BLaER1 (cell line): ENCODE measurements at regions not wholly inside any gene's neighbourhood (a gene's known extent, or its start where the extent isn't known, plus 50 kb on each side); places are given as distances from the start of the nearest gene placed in this dataset.

Experiments
- H3K27ac ChIP-seq: shearing (Covaris generic); formaldehyde crosslinking; 2 replicates; pipeline ENCODE4 v1.8.1; 2022
- H3K27me3 ChIP-seq: shearing (Covaris generic); formaldehyde crosslinking; 2 replicates; pipeline ENCODE4 v1.8.1; 2022
- H3K36me3 ChIP-seq: shearing (Covaris generic); formaldehyde crosslinking; 2 replicates; pipeline ENCODE4 v1.8.1; 2022
- H3K4me1 ChIP-seq: shearing (Covaris generic); formaldehyde crosslinking; 2 replicates; pipeline ENCODE4 v1.8.1; 2022
- H3K4me2 ChIP-seq: shearing (Covaris generic); formaldehyde crosslinking; 2 replicates; pipeline ENCODE4 v1.8.1; 2022
- H3K4me3 ChIP-seq: shearing (Covaris generic); formaldehyde crosslinking; 2 replicates; pipeline ENCODE4 v1.8.1; 2022
- H3K9ac ChIP-seq: shearing (Covaris generic); formaldehyde crosslinking; 2 replicates; pipeline ENCODE4 v1.8.1; 2022
- H3K9me3 ChIP-seq: shearing (Covaris generic); formaldehyde crosslinking; 2 replicates; pipeline ENCODE4 v1.8.1; 2022
- H4K20me1 ChIP-seq: shearing (Covaris generic); formaldehyde crosslinking; 2 replicates; pipeline ENCODE4 v1.8.1; 2022
- Cebpa-rat ChIP-seq: shearing (Covaris generic); IDR thresholded peaks from 2 replicates; pipeline ENCODE4 v1.8.1; 2022

DNA sequence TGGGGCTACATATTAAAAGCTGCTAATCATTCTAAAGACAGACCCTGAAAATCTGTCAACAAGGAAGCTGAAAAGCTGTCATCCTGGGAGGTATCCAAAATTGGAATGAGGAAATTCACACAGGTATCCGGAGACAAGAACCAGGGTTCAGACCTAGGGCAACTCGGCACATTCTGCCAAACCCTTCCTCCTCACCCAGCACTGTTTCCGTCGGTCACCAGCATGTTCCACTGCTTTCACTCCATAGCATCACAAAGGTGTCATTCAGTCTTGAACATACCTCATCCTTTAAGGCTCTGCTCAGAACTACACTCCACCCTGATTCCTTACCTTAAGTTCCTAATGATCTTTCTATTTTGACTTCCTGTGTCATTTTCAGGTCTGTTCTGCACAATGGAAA is 153.1 kb upstream of the RASA1 start:
- peaks cover 32% of the 10 kb centered on the region for H3K4me1 ChIP-seq
- TF ChIP-seq Cebpa-rat, result no peak

DNA sequence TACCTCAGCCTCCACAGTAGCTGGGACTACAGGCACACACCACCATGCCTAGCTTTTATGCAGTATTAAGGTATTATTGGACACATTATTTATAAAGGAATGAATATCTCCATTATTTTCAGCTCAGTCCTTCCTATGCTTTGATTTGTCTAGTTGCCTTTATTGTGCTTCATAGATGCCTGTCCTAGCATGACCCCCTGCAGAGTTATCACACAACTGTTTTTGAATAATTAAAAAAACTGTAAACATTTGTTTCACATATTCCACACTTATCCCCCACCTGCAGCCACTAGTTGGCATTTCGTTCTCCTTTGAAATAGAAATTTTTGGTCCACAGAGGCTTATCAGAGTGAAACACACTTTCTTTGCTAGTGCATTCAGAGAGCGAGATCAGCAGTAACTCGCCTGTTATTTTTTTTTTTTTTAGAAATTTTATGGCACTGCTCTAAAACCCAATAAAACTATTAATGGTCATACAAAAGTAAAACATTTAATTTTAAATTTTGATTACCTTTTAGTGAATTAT is 151.8 kb upstream of the RASA1 start:
- Histone ChIP-seq H3K4me1 (peaks cover 40% of the 10 kb centered on the region), H3K36me3 (no peaks in the 10 kb centered on the region), H3K4me2 (no peak overlapping the region), H4K20me1 (no peaks in the 10 kb centered on the region), H3K4me3 (no peak overlapping the region), H3K27me3 (no peaks in the 10 kb centered on the region), H3K27ac (no peak overlapping the region), H3K9me3 (peaks cover 4% of the 10 kb centered on the region), H3K9ac (no peak overlapping the region)
- no peak for TF ChIP-seq Cebpa-rat

More for the DNA sequence above, 153.1 kb upstream of the RASA1 start:
- H3K27me3 ChIP-seq, result no peaks in the 10 kb centered on the region
- H3K27ac ChIP-seq, result peak overlapping the region; percentile 45; the same call in 1 of the 2 replicates
- peak overlapping the region; percentile 75 for H3K4me2 ChIP-seq
- H3K36me3 ChIP-seq, result no peaks in the 10 kb centered on the region
- H4K20me1 ChIP-seq, result no peaks in the 10 kb centered on the region
- H3K9me3 ChIP-seq, result peaks cover 4% of the 10 kb centered on the region
- no peak overlapping the region for H3K4me3 ChIP-seq
- H3K9ac ChIP-seq, result no peak overlapping the region

DNA sequence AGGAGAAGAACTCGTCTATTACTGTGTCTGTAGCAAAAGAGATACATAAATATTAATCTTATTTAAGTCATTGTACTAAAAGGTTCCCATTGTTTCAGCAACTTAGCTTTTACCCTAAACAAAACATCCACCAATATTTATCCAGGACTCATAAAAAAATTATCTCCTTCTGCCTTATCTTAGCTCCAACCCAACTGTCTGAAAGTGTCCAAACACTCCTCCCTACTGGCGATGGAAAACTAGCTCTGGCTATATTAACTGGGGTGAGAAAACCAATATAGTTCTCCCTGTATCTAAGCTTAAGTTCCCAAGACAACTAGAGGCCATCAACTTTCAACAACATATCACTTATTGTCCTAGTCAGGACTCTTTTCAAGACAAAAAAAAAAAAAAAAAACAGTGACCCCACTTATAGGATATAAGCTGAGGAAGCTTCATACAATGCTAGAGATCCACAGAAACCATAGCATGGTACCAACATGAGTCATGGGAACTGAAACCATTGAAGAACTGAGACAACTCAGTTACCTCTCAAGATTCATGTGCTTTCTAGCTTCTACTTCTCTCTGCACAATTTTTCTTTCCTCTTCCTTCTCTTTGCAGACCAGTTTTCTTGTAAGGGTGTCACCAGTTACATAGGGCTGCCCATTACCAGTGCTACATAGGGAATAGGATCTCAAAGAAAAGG is 150.7 kb upstream of the RASA1 start:
- Histone ChIP-seq H3K36me3 (no peaks in the 10 kb centered on the region), H4K20me1 (no peaks in the 10 kb centered on the region), H3K4me2 (no peak overlapping the region), H3K27ac (no peak overlapping the region), H3K4me1 (peaks cover 51% of the 10 kb centered on the region), H3K9me3 (peaks cover 4% of the 10 kb centered on the region), H3K27me3 (no peaks in the 10 kb centered on the region), H3K4me3 (no peak overlapping the region), H3K9ac (no peak overlapping the region)
- no peak for TF ChIP-seq Cebpa-rat

DNA sequence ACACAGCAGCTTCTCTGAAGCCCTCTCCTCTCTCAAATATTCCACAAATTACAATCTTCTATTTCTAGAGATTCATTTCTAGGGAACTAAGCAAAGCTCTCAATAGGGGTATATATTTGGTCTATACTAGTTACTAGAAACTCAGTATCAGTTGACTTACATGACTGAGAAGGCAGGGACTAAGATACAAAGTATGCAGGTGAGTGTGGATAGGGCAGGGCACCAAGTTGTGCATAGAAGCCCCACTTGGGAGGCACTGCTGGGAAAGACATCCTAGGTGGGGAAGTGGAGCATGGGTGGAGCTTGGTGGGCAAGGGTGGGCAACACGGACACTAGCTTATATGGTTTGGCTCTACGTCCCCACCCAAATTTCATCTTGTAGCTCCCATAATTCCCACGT is 148.1 kb upstream of the RASA1 start:
- TF ChIP-seq Cebpa-rat, result no peak
- H3K9me3 ChIP-seq, result peaks cover 4% of the 10 kb centered on the region
- H4K20me1 ChIP-seq, result no peaks in the 10 kb centered on the region
- no peak overlapping the region for H3K9ac ChIP-seq
- no peak overlapping the region for H3K4me3 ChIP-seq
- no peaks in the 10 kb centered on the region for H3K27me3 ChIP-seq
- H3K36me3 ChIP-seq, result no peaks in the 10 kb centered on the region
- no peak overlapping the region for H3K27ac ChIP-seq
- H3K4me1 ChIP-seq, result peaks cover 30% of the 10 kb centered on the region
- H3K4me2 ChIP-seq, result no peak overlapping the region

DNA sequence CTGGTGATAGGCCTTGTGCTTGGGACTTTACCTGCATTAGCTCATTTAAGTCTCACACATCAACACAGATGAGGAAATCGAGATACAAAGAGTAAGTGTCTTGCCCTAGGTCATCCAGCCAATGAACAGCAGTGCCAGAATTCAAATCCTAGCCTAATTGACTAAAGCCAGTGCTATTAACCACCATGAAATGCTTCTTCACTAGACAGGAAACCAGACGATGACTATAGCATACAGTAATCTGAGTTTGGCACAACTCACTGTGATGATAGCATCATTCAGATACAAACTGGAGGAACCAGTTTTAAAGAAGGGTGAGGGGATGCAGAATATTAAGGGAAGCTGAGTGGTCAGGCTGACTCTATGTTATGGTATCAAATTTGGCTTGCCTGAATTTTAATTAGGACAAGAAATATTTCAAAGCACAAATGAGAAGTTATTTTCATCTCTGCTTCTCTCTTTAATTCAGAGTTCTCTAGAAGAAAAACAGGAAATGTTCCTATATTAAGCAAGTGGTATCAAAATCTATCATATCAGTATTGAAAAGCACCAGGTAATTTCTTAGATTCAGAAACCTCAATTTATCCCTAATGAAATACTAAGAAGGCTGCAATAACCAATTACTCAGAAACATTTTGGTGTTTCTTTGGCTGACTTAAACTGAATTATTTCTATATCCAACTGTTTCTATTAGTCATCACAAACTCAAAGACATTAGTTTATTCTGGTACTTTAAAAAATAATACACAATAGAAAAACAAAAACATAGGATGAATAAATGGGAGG is 147.0 kb upstream of the RASA1 start:
- Histone ChIP-seq H4K20me1 (no peaks in the 10 kb centered on the region), H3K4me1 (peaks cover 21% of the 10 kb centered on the region), H3K9me3 (peaks cover 4% of the 10 kb centered on the region), H3K4me3 (no peak overlapping the region), H3K36me3 (no peaks in the 10 kb centered on the region), H3K27ac (no peak overlapping the region), H3K9ac (no peak overlapping the region), H3K27me3 (no peaks in the 10 kb centered on the region), H3K4me2 (peak overlapping the region; percentile 30; the same call in 1 of the 2 replicates)
- TF ChIP-seq Cebpa-rat, result no peak

DNA sequence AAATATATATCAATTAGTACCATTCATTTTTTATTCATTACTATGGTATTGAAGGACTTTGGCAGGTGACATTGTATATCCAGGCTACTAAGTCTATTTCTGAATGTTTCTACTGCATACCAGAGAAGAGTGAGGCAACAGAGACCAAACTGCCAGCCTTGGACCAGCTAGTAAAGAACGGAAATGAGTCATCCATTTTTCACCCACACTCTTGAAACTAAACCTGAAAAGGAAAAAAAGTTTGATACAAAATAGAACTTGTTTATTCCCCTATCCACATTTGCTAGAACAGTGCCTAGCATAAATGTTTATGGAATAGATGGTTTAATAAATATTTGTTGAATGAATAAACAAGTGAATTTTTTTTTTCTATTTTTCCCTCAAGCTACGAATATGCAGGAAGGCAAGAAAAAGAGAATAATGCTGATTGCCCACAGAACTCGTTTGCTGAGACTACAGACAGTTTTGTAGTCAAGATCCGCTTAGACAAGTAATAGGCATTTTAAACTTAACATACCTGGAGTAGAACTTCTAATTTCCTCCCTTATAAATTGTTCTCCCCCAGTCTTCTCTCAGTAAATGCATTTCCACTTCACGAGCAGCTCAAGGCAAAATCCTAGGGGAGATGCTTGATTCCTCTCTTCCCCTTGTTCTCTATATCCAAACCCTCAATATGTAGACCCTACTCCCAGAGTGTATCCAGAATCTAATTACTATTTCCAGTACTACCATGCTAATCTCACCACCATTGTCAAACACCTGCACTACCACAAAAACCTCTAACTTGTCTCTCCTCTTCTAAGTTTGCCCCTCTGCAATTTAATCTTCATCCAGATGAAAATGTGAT is 146.2 kb upstream of the RASA1 start:
- H3K4me3 ChIP-seq, result no peak overlapping the region
- H3K27me3 ChIP-seq, result no peaks in the 10 kb centered on the region
- no peak overlapping the region for H3K9ac ChIP-seq
- no peaks in the 10 kb centered on the region for H3K36me3 ChIP-seq
- no peak overlapping the region for H3K27ac ChIP-seq
- H3K4me2 ChIP-seq, result peak overlapping the region; percentile 30
- H3K4me1 ChIP-seq, result peaks cover 25% of the 10 kb centered on the region
- H4K20me1 ChIP-seq, result no peaks in the 10 kb centered on the region
- peaks cover 4% of the 10 kb centered on the region for H3K9me3 ChIP-seq
- no peak for TF ChIP-seq Cebpa-rat

DNA sequence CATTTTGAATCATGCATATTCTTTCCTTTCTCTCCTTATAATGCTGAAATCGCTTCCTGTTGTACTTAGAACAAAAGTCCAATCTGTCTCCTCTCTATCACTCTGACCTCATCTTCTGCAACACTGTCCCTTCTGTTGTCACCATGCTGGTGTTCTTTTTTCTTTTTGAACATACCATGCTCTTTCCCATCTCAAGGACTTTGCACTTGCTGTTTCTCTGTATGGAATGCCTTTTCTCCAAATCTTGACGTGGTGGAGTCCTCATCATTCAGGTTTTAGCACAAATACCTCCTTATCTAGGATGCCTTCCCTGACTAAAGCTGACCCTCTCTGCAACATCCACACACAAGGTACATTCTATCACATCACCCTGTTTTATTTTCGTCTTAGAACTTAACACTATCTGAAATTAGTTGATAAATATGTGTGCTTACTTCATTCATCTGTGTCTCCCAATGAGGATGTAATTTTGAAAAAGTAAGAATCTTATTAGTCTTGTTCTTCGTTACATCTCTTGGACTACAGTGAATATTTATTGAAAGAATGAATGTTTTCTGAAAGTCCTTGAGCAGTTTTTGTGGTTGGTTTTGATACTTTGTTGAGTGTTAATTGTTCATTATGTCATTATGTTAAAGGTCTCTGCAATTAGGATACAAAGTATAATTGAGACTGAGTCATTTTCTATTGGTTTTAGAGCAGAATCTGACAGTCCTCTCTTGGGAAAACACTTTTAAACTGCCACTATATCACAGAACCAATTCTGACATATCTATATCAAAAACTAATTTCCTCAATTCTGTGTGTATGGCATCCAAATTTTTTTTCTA is 145.3 kb upstream of the RASA1 start:
- Histone ChIP-seq H4K20me1 (no peaks in the 10 kb centered on the region), H3K4me2 (no peak overlapping the region), H3K36me3 (no peaks in the 10 kb centered on the region), H3K27ac (no peak overlapping the region), H3K4me1 (peaks cover 32% of the 10 kb centered on the region), H3K9ac (no peak overlapping the region), H3K27me3 (no peaks in the 10 kb centered on the region), H3K9me3 (peaks cover 3% of the 10 kb centered on the region), H3K4me3 (no peak overlapping the region)
- TF ChIP-seq Cebpa-rat, result no peak

DNA sequence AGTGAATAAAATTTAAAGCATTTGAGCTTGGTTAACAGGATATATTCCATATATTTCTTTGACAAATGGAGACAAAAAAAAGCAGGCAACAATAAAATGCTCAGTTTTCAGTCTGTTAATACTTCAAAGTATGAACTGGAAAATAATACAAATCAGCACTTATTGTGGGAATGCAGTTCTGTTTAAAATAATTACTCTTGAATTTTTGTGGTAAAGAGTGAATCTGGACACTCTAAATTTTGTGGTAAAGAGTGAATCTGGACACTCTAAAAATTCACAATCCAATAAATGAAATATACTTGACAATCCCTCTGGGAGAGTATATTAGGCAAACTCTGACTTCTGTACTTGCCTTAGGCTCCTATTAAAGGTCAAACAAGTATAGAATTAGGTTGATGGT is 141.9 kb upstream of the RASA1 start:
- Histone ChIP-seq H3K9ac (no peak overlapping the region), H4K20me1 (no peaks in the 10 kb centered on the region), H3K36me3 (no peaks in the 10 kb centered on the region), H3K27me3 (no peaks in the 10 kb centered on the region), H3K4me3 (no peak overlapping the region), H3K27ac (no peak overlapping the region), H3K4me1 (peaks cover 26% of the 10 kb centered on the region), H3K9me3 (no peaks in the 10 kb centered on the region), H3K4me2 (no peak overlapping the region)
- TF ChIP-seq Cebpa-rat, result no peak

DNA sequence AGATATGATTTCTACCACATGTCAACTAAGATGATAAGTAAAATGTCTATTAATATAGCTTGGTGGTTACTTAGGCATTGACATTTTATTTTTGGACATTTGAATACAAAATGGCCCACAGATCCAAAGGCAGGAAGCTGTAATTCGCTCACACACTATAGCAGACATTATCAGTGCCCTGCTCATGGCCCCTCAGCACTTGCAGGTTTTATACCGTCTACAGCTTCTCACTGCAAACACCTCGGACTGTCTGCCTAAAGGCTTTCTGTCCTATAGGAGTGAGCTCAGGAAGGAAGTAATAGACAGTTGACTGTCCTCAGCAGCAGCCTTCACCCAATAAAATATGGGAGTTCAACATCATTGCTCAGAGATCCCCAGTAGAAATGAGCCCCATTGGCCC is 140.8 kb upstream of the RASA1 start:
- H3K27me3 ChIP-seq, result no peaks in the 10 kb centered on the region
- no peak for TF ChIP-seq Cebpa-rat
- H3K4me3 ChIP-seq, result no peak overlapping the region
- H3K36me3 ChIP-seq, result no peaks in the 10 kb centered on the region
- no peaks in the 10 kb centered on the region for H3K9me3 ChIP-seq
- peaks cover 15% of the 10 kb centered on the region for H3K4me1 ChIP-seq
- H3K4me2 ChIP-seq, result peak overlapping the region; percentile 47
- H4K20me1 ChIP-seq, result no peaks in the 10 kb centered on the region
- no peak overlapping the region for H3K27ac ChIP-seq
- H3K9ac ChIP-seq, result no peak overlapping the region
